Immature natural killer cell (primary cell): ENCODE measurements at regions not wholly inside any gene's neighbourhood (a gene's known extent, or its start where the extent isn't known, plus 50 kb on each side); places are given as distances from the start of the nearest gene placed in this dataset.

Source experiments
- DNase-seq, 3 donors: peaks; one replicate each; pipeline ENCODE4 v3.0.0; 2022; ENCODE audit warnings: mixed read lengths in 1 of 3
- H3K27ac Mint-ChIP-seq, 6 donors: one replicate each; pipeline ENCODE4 v1.8.0; 2020; ENCODE audit warnings: mixed read lengths in 6 of 6, mild to moderate bottlenecking in 5 of 6, inconsistent platforms in 4 of 6, moderate library complexity in 3 of 6
- H3K27me3 Mint-ChIP-seq, 3 donors: one replicate each; pipeline ENCODE4 v1.8.0; 2020 to 2021; ENCODE audit warnings: low read depth in 3 of 3, mild to moderate bottlenecking in 3 of 3, mixed read lengths in 3 of 3, moderate library complexity in 3 of 3, inconsistent platforms in 1 of 3
- H3K36me3 Mint-ChIP-seq, 3 donors: one replicate each; pipeline ENCODE4 v1.8.0; 2020; ENCODE audit warnings: mixed read lengths in 3 of 3, inconsistent platforms in 2 of 3, mild to moderate bottlenecking in 2 of 3
- H3K4me1 Mint-ChIP-seq, 2 donors: one replicate each; pipeline ENCODE4 v1.8.0; 2020; ENCODE audit warnings: inconsistent platforms in 2 of 2, mild to moderate bottlenecking in 2 of 2, mixed read lengths in 2 of 2, moderate library complexity in 1 of 2
- H3K4me3 Mint-ChIP-seq, 5 donors: one replicate each; pipeline ENCODE4 v1.8.0; 2020; ENCODE audit warnings: mild to moderate bottlenecking in 5 of 5, mixed read lengths in 5 of 5, inconsistent platforms in 3 of 5, moderate library complexity in 3 of 5
- H3K9me3 Mint-ChIP-seq, 6 donors: one replicate each; pipeline ENCODE4 v1.8.0; 2020; ENCODE audit warnings: mild to moderate bottlenecking in 6 of 6, mixed read lengths in 6 of 6, inconsistent platforms in 4 of 6, moderate library complexity in 3 of 6

- Mint-ChIP-seq H3K9me3 (peaks cover 0 to 13% (median 3%) of the 10 kb centered on the region in 6 donors), H3K27ac (no peak overlapping the region), H3K4me1 (no peaks in the 10 kb centered on the region), H3K4me3 (no peak overlapping the region), H3K36me3 (no peaks in the 10 kb centered on the region), H3K27me3 (no peaks in the 10 kb centered on the region)
- no peak for DNase-seq
Observed at GRCh38 chr12:82130762-82131161, 227.4 kb downstream of the CCDC59 start.

GRCh38 chr12:82124711-82125380 is 233.3 kb downstream of the CCDC59 start:
- no peak for DNase-seq
- H3K36me3 Mint-ChIP-seq, result no peaks in the 10 kb centered on the region
- no peaks in the 10 kb centered on the region for H3K27me3 Mint-ChIP-seq
- H3K9me3 Mint-ChIP-seq, result peaks cover 2 to 25% (median 6%) of the 10 kb centered on the region in 6 donors
- no peak overlapping the region for H3K27ac Mint-ChIP-seq
- no peaks in the 10 kb centered on the region for H3K4me1 Mint-ChIP-seq
- H3K4me3 Mint-ChIP-seq, result no peak overlapping the region

- Mint-ChIP-seq H3K27me3 (no peaks in the 10 kb centered on the region), H3K9me3 (peaks cover 2 to 20% (median 7%) of the 10 kb centered on the region in 6 donors), H3K36me3 (no peaks in the 10 kb centered on the region), H3K4me1 (no peaks in the 10 kb centered on the region), H3K27ac (no peak overlapping the region), H3K4me3 (no peak overlapping the region)
- no peak for DNase-seq
Observed at GRCh38 chr12:82121545-82121944, 236.6 kb downstream of the CCDC59 start.

- Mint-ChIP-seq H3K27me3 (no peaks in the 10 kb centered on the region), H3K4me1 (no peaks in the 10 kb centered on the region), H3K4me3 (no peak overlapping the region), H3K36me3 (no peaks in the 10 kb centered on the region), H3K27ac (no peak overlapping the region), H3K9me3 (peaks cover 2 to 18% (median 7%) of the 10 kb centered on the region in 6 donors)
- DNase-seq, result no peak
Observed at GRCh38 chr12:82120901-82121300, 237.3 kb downstream of the CCDC59 start.

- Mint-ChIP-seq H3K4me3 (no peak overlapping the region), H3K27me3 (peaks cover 0 to 1% (median 0%) of the 10 kb centered on the region in 3 donors)
Observed at GRCh38 chr12:82109243-82109642, 248.9 kb downstream of the CCDC59 start.

GRCh38 chr12:82108615-82109014 is 249.6 kb downstream of the CCDC59 start:
- Mint-ChIP-seq H3K4me1 (no peaks in the 10 kb centered on the region), H3K27ac (no peak overlapping the region), H3K4me3 (no peak overlapping the region), H3K36me3 (no peaks in the 10 kb centered on the region), H3K9me3 (peaks cover 0 to 7% (median 3%) of the 10 kb centered on the region in 6 donors), H3K27me3 (peaks cover 0 to 1% (median 0%) of the 10 kb centered on the region in 3 donors)
- no peak for DNase-seq

More at GRCh38 chr12:82109243-82109642, 248.9 kb downstream of the CCDC59 start:
- Mint-ChIP-seq H3K36me3 (no peaks in the 10 kb centered on the region), H3K27ac (no peak overlapping the region), H3K4me1 (no peaks in the 10 kb centered on the region), H3K9me3 (peaks cover 0 to 7% (median 3%) of the 10 kb centered on the region in 6 donors)
- DNase-seq, result no peak

- no peaks in the 10 kb centered on the region for H3K4me1 Mint-ChIP-seq
- no peak overlapping the region for H3K27ac Mint-ChIP-seq
Observed at GRCh38 chr12:82099216-82099615, 259.0 kb downstream of the CCDC59 start.

GRCh38 chr12:82097877-82098276 is 260.3 kb downstream of the CCDC59 start:
- no peak for DNase-seq
- no peak overlapping the region for H3K4me3 Mint-ChIP-seq
- H3K36me3 Mint-ChIP-seq, result no peaks in the 10 kb centered on the region
- H3K27me3 Mint-ChIP-seq, result peaks cover 0 to 2% (median 0%) of the 10 kb centered on the region in 3 donors
- H3K4me1 Mint-ChIP-seq, result no peaks in the 10 kb centered on the region
- no peak overlapping the region for H3K27ac Mint-ChIP-seq
- H3K9me3 Mint-ChIP-seq, result peaks cover 0 to 24% (median 8%) of the 10 kb centered on the region in 6 donors

More at GRCh38 chr12:82099216-82099615, 259.0 kb downstream of the CCDC59 start:
- no peaks in the 10 kb centered on the region for H3K36me3 Mint-ChIP-seq
- no peak for DNase-seq
- H3K27me3 Mint-ChIP-seq, result peaks cover 0 to 2% (median 0%) of the 10 kb centered on the region in 3 donors
- peaks cover 0 to 28% (median 12%) of the 10 kb centered on the region in 6 donors for H3K9me3 Mint-ChIP-seq
- H3K4me3 Mint-ChIP-seq, result no peak overlapping the region

GRCh38 chr12:82097438-82097837 is 260.7 kb downstream of the CCDC59 start:
- Mint-ChIP-seq H3K4me3 (no peak overlapping the region), H3K27ac (no peak overlapping the region), H3K4me1 (no peaks in the 10 kb centered on the region), H3K36me3 (no peaks in the 10 kb centered on the region), H3K9me3 (peaks cover 0 to 24% (median 6%) of the 10 kb centered on the region in 6 donors), H3K27me3 (peaks cover 0 to 2% (median 0%) of the 10 kb centered on the region in 3 donors)
- no peak for DNase-seq

GRCh38 chr12:82090165-82090564 is 268.0 kb downstream of the CCDC59 start:
- Mint-ChIP-seq H3K4me3 (no peak overlapping the region), H3K27ac (no peak overlapping the region), H3K4me1 (no peaks in the 10 kb centered on the region), H3K27me3 (no peaks in the 10 kb centered on the region), H3K9me3 (peaks cover 0 to 28% (median 3%) of the 10 kb centered on the region in 6 donors), H3K36me3 (no peaks in the 10 kb centered on the region)
- DNase-seq, result no peak

GRCh38 chr12:82089369-82090121 is 268.6 kb downstream of the CCDC59 start:
- Mint-ChIP-seq H3K36me3 (no peaks in the 10 kb centered on the region), H3K4me1 (no peaks in the 10 kb centered on the region), H3K27me3 (no peaks in the 10 kb centered on the region), H3K4me3 (no peak overlapping the region), H3K27ac (no peak overlapping the region), H3K9me3 (peaks cover 0 to 24% (median 3%) of the 10 kb centered on the region in 6 donors)
- DNase-seq, result no peak

GRCh38 chr12:82082501-82082900 is 275.7 kb downstream of the CCDC59 start:
- Mint-ChIP-seq H3K4me1 (no peaks in the 10 kb centered on the region), H3K36me3 (no peaks in the 10 kb centered on the region), H3K4me3 (no peak overlapping the region), H3K27me3 (no peaks in the 10 kb centered on the region), H3K27ac (no peak overlapping the region), H3K9me3 (peaks cover 2 to 13% (median 5%) of the 10 kb centered on the region in 6 donors)
- DNase-seq, result no peak

GRCh38 chr12:82069931-82070514 is 288.2 kb downstream of the CCDC59 start:
- peaks cover 0 to 1% (median 0%) of the 10 kb centered on the region in 3 donors for H3K27me3 Mint-ChIP-seq
- H3K27ac Mint-ChIP-seq, result no peak overlapping the region
- no peaks in the 10 kb centered on the region for H3K4me1 Mint-ChIP-seq
- H3K9me3 Mint-ChIP-seq, result peaks cover 0 to 4% (median 0%) of the 10 kb centered on the region in 6 donors
- no peaks in the 10 kb centered on the region for H3K36me3 Mint-ChIP-seq
- no peak for DNase-seq
- H3K4me3 Mint-ChIP-seq, result no peak overlapping the region

- Mint-ChIP-seq H3K27ac (no peak overlapping the region), H3K27me3 (peaks cover 0 to 2% (median 0%) of the 10 kb centered on the region in 3 donors), H3K9me3 (peaks cover 0 to 6% (median 0%) of the 10 kb centered on the region in 6 donors), H3K4me1 (no peaks in the 10 kb centered on the region), H3K36me3 (no peaks in the 10 kb centered on the region), H3K4me3 (no peak overlapping the region)
- no peak for DNase-seq
Observed at GRCh38 chr12:82058197-82058596, 299.0 kb upstream of the PPFIA2 start.
